Vagina (tissue), 2 donors: ENCODE measurements at regions not wholly inside any gene's neighbourhood (a gene's known extent, or its start where the extent isn't known, plus 50 kb on each side); places are given as distances from the start of the nearest gene placed in this dataset.

Experiments used
- DNase-seq, 2 donors: peaks; one replicate each; pipeline ENCODE4 v3.0.0-alpha.2; 2017; ENCODE audit errors: extremely low spot score in 2 of 2
- H3K27ac ChIP-seq: fragments of 200-600 bp; sonication (generic); one replicate; pipeline ENCODE4 v1.5.1; 2019
- H3K27me3 ChIP-seq: fragments of 200-600 bp; sonication (generic); one replicate; pipeline ENCODE4 v1.5.1; 2019
- H3K36me3 ChIP-seq, 2 donors: fragments of 200-600 bp; sonication (generic); one replicate each; pipeline ENCODE4 v1.5.1; 2017 to 2019
- H3K4me1 ChIP-seq: fragments of 200-600 bp; sonication (generic); one replicate; pipeline ENCODE4 v1.5.1; 2019
- H3K4me3 ChIP-seq, 2 donors: fragments of 200-600 bp; sonication (generic); 1 replicate in 1 of 2; 2 replicates in 1 of 2; pipeline ENCODE4 v1.5.1; 2016 to 2019
- H3K9me3 ChIP-seq: fragments of 200-600 bp; sonication (generic); one replicate; pipeline ENCODE4 v1.5.1; 2019
- CTCF ChIP-seq, 3 experiments: fragments of 450-650 bp in 2 of 3; fragments of 200-600 bp in 1 of 3; sonication (generic) in 1 of 3; IDR thresholded peaks; one replicate each; pipeline ENCODE4 v1.5.1; 2017 to 2019; ENCODE audit warnings: antibody characterized with exemption in 3 of 3, mild to moderate bottlenecking in 2 of 3, moderate library complexity in 2 of 3
- POLR2A ChIP-seq, 2 donors: fragments of 450-650 bp; IDR thresholded peaks; one replicate each; pipeline ENCODE4 v1.6.1; 2017; ENCODE audit warnings: antibody characterized with exemption in 2 of 2, mild to moderate bottlenecking in 2 of 2, moderate library complexity in 2 of 2
- POLR2AphosphoS5 ChIP-seq, 2 donors: sonication (generic); formaldehyde crosslinking; IDR thresholded peaks; one replicate each; pipeline ENCODE4 v1.9.0; 2017; ENCODE audit warnings: antibody characterized with exemption in 2 of 2, mild to moderate bottlenecking in 2 of 2, low read depth in 1 of 2; ENCODE audit not compliant: insufficient read depth in 1 of 2
- intact Hi-C: fragments of 100-400 bp; cut with DNase I; formaldehyde crosslinking; loops from one replicate; pipeline ENCODE4 v1.15.1; 2023

- H3K4me3 ChIP-seq: no peak overlapping the region
- H3K27ac ChIP-seq: no peak overlapping the region
- H3K4me1 ChIP-seq: no peaks in the 10 kb centered on the region
- TF ChIP-seq CTCF (IDR thresholded peaks at IDR 0.05): no peak
- no peaks in the 10 kb centered on the region for H3K36me3 ChIP-seq
- DNase-seq: no peak
- intact Hi-C loops: no loop called here
- no peaks in the 10 kb centered on the region for H3K27me3 ChIP-seq
- H3K9me3 ChIP-seq: no peaks in the 10 kb centered on the region
Measured at GRCh38 chr16:17729820-17730219, 259.1 kb upstream of the XYLT1 start.

- TF ChIP-seq POLR2A (IDR thresholded peaks at IDR 0.05) (no peak), POLR2AphosphoS5 (IDR thresholded peaks at IDR 0.05; ENCODE audit: insufficient read depth in 1 of 2, low read depth in 1 of 2) (no peak), CTCF (IDR thresholded peaks at IDR 0.05) (no peak)
- Histone ChIP-seq H3K27ac (no peak overlapping the region), H3K27me3 (no peaks in the 10 kb centered on the region), H3K4me3 (no peak overlapping the region), H3K4me1 (no peaks in the 10 kb centered on the region), H3K9me3 (no peaks in the 10 kb centered on the region), H3K36me3 (no peaks in the 10 kb centered on the region)
- intact Hi-C loops: no loop called here
- no peak for DNase-seq
Measured at GRCh38 chr16:17728196-17728595, 257.4 kb upstream of the XYLT1 start.

GRCh38 chr16:17724242-17724898 is 253.6 kb upstream of the XYLT1 start:
- intact Hi-C loops: no loop called here
- H3K27ac ChIP-seq: no peak overlapping the region

GRCh38 chr16:17723531-17724134 is 252.9 kb upstream of the XYLT1 start:
- intact Hi-C loops: no loop called here
- no peak overlapping the region for H3K4me3 ChIP-seq
- H3K36me3 ChIP-seq: no peaks in the 10 kb centered on the region
- TF ChIP-seq POLR2AphosphoS5 (IDR thresholded peaks at IDR 0.05; ENCODE audit: insufficient read depth in 1 of 2, low read depth in 1 of 2): no peak
- no peak for TF ChIP-seq CTCF (IDR thresholded peaks at IDR 0.05)
- no peak for TF ChIP-seq POLR2A (IDR thresholded peaks at IDR 0.05)
- H3K4me1 ChIP-seq: no peaks in the 10 kb centered on the region
- DNase-seq: no peak
- no peaks in the 10 kb centered on the region for H3K27me3 ChIP-seq
- H3K27ac ChIP-seq: no peak overlapping the region
- H3K9me3 ChIP-seq: no peaks in the 10 kb centered on the region

More at GRCh38 chr16:17724242-17724898, 253.6 kb upstream of the XYLT1 start:
- no peaks in the 10 kb centered on the region for H3K4me1 ChIP-seq
- DNase-seq: no peak
- TF ChIP-seq CTCF (IDR thresholded peaks at IDR 0.05): no peak
- TF ChIP-seq POLR2AphosphoS5 (IDR thresholded peaks at IDR 0.05; ENCODE audit: insufficient read depth in 1 of 2, low read depth in 1 of 2): no peak
- no peak for TF ChIP-seq POLR2A (IDR thresholded peaks at IDR 0.05)
- no peaks in the 10 kb centered on the region for H3K27me3 ChIP-seq
- H3K9me3 ChIP-seq: no peaks in the 10 kb centered on the region
- no peak overlapping the region for H3K4me3 ChIP-seq
- no peaks in the 10 kb centered on the region for H3K36me3 ChIP-seq

- Histone ChIP-seq H3K4me1 (no peaks in the 10 kb centered on the region), H3K27me3 (no peaks in the 10 kb centered on the region), H3K4me3 (no peak overlapping the region), H3K27ac (no peak overlapping the region), H3K36me3 (no peaks in the 10 kb centered on the region), H3K9me3 (no peaks in the 10 kb centered on the region)
- intact Hi-C loops: no loop called here
- no peak for DNase-seq
- TF ChIP-seq POLR2A (IDR thresholded peaks at IDR 0.05) (no peak), CTCF (IDR thresholded peaks at IDR 0.05) (no peak), POLR2AphosphoS5 (IDR thresholded peaks at IDR 0.05; ENCODE audit: insufficient read depth in 1 of 2, low read depth in 1 of 2) (no peak)
Measured at GRCh38 chr16:17718495-17718894, 247.7 kb upstream of the XYLT1 start.
